Mucosa of gallbladder (tissue), 1 donor: ENCODE measurements at regions not wholly inside any gene's neighbourhood (a gene's known extent, or its start where the extent isn't known, plus 50 kb on each side); places are given as distances from the start of the nearest gene placed in this dataset.

Source experiments
- DNase-seq: peaks from one replicate; pipeline ENCODE4 v3.0.0-alpha.2; 2020; ENCODE audit warnings: low spot score
- donor health status: DM: no; HTN: no; CAD: no.

- DNase-seq = no peak
Observed at GRCh38 chr2:195057001-195057400, 600.0 kb upstream of the SLC39A10 start.

DNA sequence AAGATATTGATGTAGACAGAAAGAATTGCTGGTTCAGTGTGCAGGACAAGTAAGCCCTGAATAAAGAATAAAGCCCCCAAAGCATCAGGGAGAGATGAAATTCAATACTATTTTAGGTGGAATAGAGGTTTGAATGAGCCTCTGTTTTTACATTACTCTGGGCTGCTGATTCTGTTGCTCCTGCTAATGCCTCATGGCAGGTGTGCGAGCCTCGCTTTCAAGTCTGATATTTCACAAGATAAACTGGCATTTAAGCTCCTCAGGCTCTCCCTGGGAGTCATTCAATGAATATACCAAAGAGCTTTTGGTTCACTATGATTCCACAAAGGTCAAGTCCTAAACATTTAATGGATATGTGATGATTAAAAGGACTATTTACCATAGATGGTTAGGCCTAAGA, 601.0 kb upstream of the SLC39A10 start:
- DNase-seq = no peak

- DNase-seq = no peak
Observed at GRCh38 chr2:195051401-195051800, 605.6 kb upstream of the SLC39A10 start.

- DNase-seq = no peak
Observed at GRCh38 chr2:195049372-195050031, 607.5 kb upstream of the SLC39A10 start.

DNA sequence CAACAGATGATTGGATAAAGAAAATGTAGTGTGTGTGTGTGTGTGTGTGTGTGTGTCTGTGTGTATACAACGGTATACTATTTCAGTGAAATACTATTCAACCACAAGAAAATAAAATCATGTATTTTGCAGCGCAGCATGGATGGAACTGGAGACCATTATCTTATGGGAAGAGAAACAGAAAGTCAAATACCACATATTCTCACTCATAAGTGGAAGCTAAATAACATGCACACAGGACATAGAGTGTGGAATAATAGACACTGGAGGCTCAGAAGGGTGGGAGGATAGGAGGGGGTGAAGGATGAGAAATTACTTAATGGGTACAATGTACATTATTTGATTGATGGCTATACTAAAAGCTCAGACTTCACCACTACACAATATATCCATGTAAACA, 609.1 kb upstream of the SLC39A10 start:
- DNase-seq = no peak

- DNase-seq = no peak
Observed at GRCh38 chr2:195044801-195045200, 612.2 kb upstream of the SLC39A10 start.

DNA sequence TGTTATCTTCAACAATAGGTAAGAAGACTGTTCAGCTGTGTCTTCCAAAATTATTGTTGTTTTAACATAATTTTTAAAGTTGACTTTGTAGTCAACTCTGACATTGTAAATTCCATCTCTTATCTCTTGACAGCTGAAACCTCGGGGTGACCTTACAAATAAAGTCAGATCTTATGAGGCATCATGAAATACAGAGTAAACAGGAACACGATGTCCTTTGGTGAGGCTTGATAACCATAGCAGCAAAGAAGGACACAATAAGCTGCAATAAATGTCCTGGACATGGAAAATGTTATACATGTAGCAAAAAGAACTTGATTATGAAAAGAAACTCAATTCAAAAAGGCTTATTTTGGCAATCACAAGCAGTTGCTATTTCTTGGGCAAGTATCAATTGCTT, 618.9 kb upstream of the SLC39A10 start:
- DNase-seq = no peak

- DNase-seq = no peak
Observed at GRCh38 chr2:195037045-195037444, 620.0 kb upstream of the SLC39A10 start.

DNA sequence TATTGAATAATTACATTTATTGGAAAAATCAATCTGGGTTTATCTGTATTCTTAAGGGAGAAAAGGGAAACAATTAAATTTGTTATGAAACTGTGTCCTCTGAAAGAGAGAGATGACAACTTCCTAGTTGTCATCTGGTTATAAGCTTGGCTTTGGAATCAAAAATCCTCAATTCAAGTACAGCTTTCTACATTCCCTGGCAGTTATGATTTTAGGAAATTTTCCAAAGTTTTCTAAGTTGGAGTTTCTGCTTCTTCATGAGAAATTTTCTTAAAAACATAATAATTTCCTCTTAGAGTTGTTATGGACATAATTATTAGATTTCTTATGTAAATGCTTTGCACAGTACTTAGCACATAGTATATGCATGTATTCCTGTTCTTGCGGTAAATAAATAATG, 625.6 kb upstream of the SLC39A10 start:
- DNase-seq = no peak

DNA sequence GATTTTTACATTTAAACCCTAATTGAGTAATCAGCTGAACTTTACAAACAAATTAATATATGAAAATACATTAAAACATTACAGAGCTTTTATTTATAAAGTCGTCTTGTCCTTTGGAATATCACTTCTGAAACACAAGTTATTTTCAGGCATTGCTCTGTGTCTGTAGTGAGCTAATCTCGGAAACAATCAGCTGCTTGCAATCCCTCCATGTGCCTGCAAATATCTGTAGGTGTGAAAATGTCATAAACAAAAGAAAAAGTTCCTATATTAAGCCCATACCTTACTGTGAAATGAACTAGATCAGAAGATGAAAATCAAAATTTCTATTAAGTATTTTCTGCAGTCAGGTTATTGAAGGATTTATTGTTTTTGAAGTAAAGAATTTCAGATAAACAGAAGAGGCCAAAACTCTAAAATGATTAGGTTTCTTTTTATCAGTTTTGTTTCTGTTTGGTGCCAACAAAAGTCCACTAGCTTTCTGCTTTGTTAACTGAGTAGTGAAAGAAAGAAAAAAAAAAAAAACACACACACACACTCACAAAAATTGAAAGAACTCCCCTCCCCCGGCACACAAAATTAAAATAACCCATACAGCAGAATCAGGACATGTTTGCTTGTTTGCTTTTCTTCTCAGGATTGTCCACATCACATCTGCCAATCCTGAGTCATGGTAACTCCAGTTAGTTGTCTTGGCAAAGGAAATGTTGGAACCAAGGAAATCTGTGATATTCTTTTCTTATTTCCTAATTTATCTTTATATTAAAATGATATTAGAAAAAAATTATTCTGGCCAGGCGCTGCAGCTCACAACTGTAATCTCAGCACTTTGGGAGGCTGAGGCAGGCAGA, 627.0 kb upstream of the SLC39A10 start:
- no peak for DNase-seq

GRCh38 chr2:195027947-195028346, 629.1 kb upstream of the SLC39A10 start:
- no peak for DNase-seq

DNA sequence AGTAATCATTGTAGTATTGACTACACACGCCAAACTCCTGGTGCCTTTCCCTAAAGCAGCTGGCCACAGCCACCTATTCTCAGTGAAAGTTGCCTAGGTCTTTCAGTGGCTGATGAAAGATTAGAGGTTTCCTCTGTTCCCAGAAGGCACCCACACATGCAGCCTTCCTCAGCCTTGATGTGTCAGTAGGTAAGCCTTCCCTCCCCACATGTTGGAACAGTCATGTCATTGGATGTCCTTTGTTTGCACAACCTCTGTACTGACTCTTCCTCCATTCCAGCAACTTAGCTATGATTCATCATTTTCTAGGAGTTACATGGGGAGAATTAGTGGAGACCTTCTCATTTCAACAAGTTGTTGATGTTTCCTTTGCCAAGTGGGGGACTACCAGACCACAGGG, 630.8 kb upstream of the SLC39A10 start:
- no peak for DNase-seq

DNA sequence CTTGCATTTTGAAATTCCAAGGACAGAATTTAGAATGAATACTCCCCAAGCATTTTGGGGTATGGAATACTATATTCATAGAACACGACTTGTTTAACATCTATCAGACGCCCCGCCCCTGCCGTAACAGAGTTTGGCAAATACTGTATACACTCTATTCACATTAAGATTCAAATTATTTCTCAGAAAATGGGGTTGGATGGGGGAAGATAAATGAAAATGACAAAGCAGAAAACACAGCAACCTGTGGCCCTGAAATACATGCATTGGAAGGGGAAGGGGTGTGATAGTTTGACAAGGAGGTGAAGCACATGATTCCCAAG, 634.6 kb upstream of the SLC39A10 start:
- no peak for DNase-seq

DNA sequence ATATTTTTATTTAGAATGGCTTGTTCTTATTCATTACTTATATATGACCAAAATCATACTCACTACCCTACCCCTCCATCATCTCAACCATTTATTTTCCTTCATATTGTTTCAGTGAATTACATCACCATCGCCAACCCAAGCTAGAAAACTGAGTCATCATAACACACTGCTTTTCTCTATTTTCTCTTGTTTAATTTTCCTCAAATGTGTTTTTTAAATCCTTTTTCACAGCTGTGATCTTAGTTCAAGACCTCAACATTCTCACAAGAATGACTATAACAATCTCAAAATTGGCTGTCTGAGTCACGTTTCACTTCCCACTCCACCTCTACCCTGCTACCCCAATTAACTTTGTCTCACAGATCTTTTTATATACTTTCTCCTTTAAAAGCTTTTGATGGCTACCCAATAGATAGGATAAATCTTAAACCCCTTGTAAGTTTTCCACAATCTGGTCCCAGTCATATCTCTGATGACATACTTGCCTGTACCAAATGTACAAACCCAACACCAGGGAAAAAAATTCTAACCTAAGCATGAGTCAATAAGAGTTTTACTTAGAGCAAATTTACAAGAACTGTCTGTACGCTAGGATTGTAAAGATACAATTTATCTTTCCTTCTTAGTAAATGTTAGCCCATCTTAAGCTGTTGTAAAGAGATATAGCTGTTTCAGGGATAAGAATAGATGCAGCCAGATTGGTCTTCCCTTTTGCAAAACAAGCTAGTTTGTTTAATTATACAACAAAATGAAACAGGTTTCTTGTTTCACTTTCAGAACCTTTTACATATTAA, 635.1 kb upstream of the SLC39A10 start:
- no peak for DNase-seq

DNA sequence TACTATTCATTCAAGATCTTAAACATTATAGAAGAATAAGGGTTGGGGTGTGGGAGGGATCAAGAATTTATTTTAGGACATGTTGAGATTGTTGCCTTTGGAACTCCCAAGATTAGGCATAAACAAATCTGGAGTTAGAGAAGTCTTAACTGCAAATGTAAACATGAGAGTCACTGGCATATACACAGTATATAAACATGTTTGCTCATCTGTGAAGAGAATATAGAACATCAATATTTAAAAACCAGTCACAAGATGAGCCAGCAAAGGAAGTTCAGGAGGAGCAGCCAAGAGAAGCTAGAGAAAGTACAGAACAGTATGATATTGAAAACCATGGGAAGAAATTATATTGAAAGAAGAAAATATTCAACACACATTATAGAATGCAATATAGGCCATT, 638.6 kb upstream of the SLC39A10 start:
- no peak for DNase-seq

DNA sequence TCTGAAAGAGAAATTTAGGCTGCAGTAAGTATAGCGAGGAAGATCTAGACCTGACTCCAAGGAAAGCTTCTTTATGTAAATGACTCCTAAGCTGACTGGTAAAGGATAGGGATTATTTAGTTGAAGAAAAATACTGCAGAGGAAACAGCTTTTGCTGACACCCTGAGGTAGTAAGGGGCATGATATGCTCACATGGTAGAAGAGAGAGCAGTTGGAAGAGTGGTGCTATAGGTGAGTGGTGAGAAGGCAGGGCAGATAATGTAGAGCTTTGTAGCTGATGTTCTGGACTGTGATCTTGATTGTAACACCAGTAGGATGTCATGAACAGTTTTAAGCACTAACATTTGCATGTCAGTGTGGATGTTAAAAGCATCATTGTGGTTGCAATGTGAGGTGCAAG, 639.1 kb upstream of the SLC39A10 start:
- no peak for DNase-seq

GRCh38 chr2:195016841-195017240, 640.2 kb upstream of the SLC39A10 start:
- no peak for DNase-seq

DNA sequence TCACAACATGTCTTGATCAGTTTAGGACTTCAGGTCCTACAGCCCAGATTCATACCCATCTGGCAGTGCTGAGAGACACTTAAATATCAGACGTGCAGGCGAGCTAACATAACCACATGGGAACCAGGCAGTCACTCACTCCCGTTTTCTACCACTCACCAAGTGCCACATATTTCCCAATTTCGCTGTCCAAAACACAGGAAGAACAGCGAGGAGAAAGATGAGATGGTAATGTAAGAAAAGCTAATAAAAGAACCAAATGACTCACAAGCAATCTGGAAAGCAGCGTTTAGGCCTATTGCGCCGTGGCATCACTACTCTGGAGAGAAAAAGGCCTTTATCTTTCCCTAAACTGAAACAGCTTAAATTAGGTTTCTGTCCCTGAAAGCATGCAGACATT, 647.8 kb upstream of the SLC39A10 start:
- DNase-seq = no peak

DNA sequence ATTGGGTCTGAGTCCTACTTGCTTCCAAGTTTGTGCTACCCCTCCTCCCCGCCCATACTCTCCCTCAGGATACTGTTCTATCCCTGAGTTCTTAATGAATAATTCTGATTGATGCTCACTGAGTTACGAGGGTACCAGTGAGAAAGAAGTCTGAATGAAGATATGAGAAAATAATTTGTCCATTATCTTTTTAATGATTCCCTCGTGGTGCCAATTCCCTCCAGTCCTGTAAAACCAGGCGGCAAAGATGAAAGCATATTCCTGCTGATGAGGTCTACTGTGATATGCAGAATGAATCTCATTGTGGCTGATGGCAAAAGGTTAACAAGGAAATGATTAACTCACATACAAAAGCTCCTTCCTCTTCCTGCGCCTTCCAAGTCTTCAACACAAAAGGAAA, 650.2 kb upstream of the SLC39A10 start:
- no peak for DNase-seq

DNA sequence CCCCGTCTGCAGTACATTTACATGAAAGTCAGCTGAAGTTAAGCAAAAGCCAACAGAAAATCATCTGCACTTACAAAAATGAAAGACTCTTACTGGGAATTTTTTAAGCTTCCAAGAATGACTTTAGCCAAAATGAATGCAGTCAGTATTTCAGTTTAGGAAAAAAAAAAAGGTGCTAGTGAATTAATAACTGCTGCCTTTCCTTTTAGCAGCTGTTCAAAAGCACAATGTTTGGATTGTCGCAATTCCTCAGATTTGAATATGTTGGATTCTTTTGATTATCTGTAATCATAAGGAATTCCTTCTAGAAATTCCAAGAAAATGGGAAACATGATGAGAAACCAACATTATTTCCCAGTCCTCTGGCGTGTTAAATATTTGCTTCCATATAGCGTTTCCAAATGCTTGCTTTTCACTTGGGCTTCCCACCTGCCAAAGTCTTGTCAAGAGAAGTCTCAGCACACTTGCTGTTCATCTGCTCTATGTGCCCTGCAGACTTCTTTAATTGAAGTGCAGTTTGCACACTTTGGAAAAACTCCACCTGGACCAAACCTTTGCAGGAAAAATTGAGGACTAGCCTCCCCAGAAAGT, 653.0 kb upstream of the SLC39A10 start:
- no peak for DNase-seq

- DNase-seq = no peak
Observed at GRCh38 chr2:195001924-195002323, 655.1 kb upstream of the SLC39A10 start.

GRCh38 chr2:194999771-195000170, 657.3 kb upstream of the SLC39A10 start:
- DNase-seq = no peak
